Common myeloid progenitor, CD34-positive (primary cell): ENCODE measurements at regions not wholly inside any gene's neighbourhood (a gene's known extent, or its start where the extent isn't known, plus 50 kb on each side); places are given as distances from the start of the nearest gene placed in this dataset.

ENCODE experiments used
- CTCF ChIA-PET: fragments of 350-600 bp; sonication (Branson Sonifier 250); formaldehyde crosslinking; loops from one replicate; lab custom pipeline; 2021; ENCODE audit warnings: antibody characterized with exemption; lab: Charles Lee
- POLR2A ChIA-PET: fragments of 350-600 bp; sonication (Branson Sonifier 250); formaldehyde crosslinking; loops from one replicate; lab custom pipeline; 2021; ENCODE audit warnings: antibody characterized with exemption; lab: Charles Lee
- DNase-seq, 3 donors: peaks; one replicate each; pipeline versions ENCODE4 v3.0.0 to v3.0.0-alpha.2; 2013
- H3K27ac ChIP-seq, 2 experiments: 1 replicate in 1 of 2; 2 replicates in 1 of 2; pipeline ENCODE4 v1.7.0; 2013; ENCODE audit warnings: inconsistent platforms in 2 of 2, low read length in 2 of 2, mild to moderate bottlenecking in 2 of 2, low read depth in 1 of 2, moderate library complexity in 1 of 2; ENCODE audit not compliant: severe bottlenecking in 2 of 2, insufficient read depth in 1 of 2, poor library complexity in 1 of 2
- H3K27me3 ChIP-seq, 5 experiments: replicated peaks in 2 of 5; 1 replicate in 3 of 5; 2 replicates in 2 of 5; pipeline versions ENCODE4 v1.6.1 to v1.7.0; 2013; ENCODE audit warnings: low read length in 4 of 5, mild to moderate bottlenecking in 2 of 5, moderate library complexity in 2 of 5, inconsistent platforms in 1 of 5; ENCODE audit not compliant: insufficient read depth in 5 of 5, control insufficient read depth in 4 of 5
- H3K36me3 ChIP-seq, 4 experiments: 1 replicate in 2 of 4; 2 replicates in 2 of 4; pipeline versions ENCODE4 v1.6.1 to v1.7.0; 2013; ENCODE audit warnings: low read length in 3 of 4, control low read depth in 1 of 4, mild to moderate bottlenecking in 1 of 4; ENCODE audit not compliant: control insufficient read depth in 4 of 4, insufficient read depth in 4 of 4
- H3K4me1 ChIP-seq, 4 experiments: 1 replicate in 3 of 4; 2 replicates in 1 of 4; pipeline versions ENCODE4 v1.6.1 to v1.7.1; 2013; ENCODE audit warnings: low read length in 3 of 4, mild to moderate bottlenecking in 3 of 4, control low read depth in 1 of 4, inconsistent platforms in 1 of 4, moderate library complexity in 1 of 4; ENCODE audit not compliant: control insufficient read depth in 4 of 4, insufficient read depth in 4 of 4; ENCODE audit errors: control extremely low read depth in 1 of 4
- H3K4me3 ChIP-seq, 7 experiments: 1 replicate in 4 of 7; 2 replicates in 3 of 7; pipeline versions ENCODE4 v1.5.1 to v1.7.0; 2013; ENCODE audit warnings: mild to moderate bottlenecking in 7 of 7, low read length in 6 of 7, moderate library complexity in 6 of 7, inconsistent platforms in 2 of 7, low read depth in 2 of 7, control low read depth in 1 of 7; ENCODE audit not compliant: insufficient read depth in 4 of 7, control insufficient read depth in 1 of 7; ENCODE audit errors: extremely low read depth in 1 of 7
- H3K9me3 ChIP-seq, 5 experiments: 1 replicate in 4 of 5; 2 replicates in 1 of 5; pipeline versions ENCODE4 v1.6.1 to v1.7.1; 2013; ENCODE audit warnings: low read length in 4 of 5, mild to moderate bottlenecking in 2 of 5, inconsistent platforms in 1 of 5, low read depth in 1 of 5, moderate library complexity in 1 of 5; ENCODE audit not compliant: control insufficient read depth in 4 of 5, insufficient read depth in 2 of 5; ENCODE audit errors: control extremely low read depth in 1 of 5
- WGBS: methylation state at CpG from one replicate; pipeline ENCODE4 v1.1.5; 2013; ENCODE audit not compliant: insufficient coverage; 5-methylcytosine and 5-hydroxymethylcytosine counted together

DNA sequence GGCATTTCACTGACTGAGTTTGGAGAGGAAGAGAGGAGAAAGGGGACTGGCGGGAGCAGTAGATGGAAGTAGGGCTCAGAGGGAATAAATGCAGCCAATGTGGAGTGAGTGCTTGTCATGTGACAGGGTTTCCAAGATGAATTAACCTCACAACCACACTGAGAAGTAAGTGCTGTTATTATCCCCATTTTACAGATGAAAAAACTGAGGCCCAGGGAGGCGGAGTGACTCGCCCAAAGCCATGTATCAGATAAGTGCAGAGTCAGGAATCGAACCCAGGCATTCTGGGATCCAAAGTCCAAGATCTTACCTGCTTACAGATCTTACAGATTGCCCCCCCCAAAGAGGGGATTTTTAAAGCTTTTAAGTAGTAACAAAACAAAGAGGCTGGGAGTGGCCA is 207.2 kb downstream of the SHQ1 start:
- peaks cover 0 to 2% (median 0%) of the 10 kb centered on the region in 5 experiments for H3K9me3 ChIP-seq
- no peak overlapping the region for H3K27ac ChIP-seq
- no peaks in the 10 kb centered on the region for H3K27me3 ChIP-seq
- ChIA-PET CTCF (no interaction called here), POLR2A (no interaction called here)
- H3K4me3 ChIP-seq, result no peak overlapping the region
- DNase-seq, result no peak
- 100% methylated on average over 2 of the region's 4 CpGs for WGBS
- peaks cover 5 to 15% (median 12%) of the 10 kb centered on the region in 4 experiments for H3K4me1 ChIP-seq
- no peaks in the 10 kb centered on the region for H3K36me3 ChIP-seq

GRCh38 chr3:72636969-72637597 is 211.2 kb downstream of the SHQ1 start:
- 9% methylated on average over 6 of the region's 8 CpGs for WGBS
- ChIA-PET CTCF (interaction anchor here (0.9 to 1.9 kb wide), 2 partner anchors 9 to 29 kb away, joined by 3 to 5 read pairs; no protein-coding TSS in a partner anchor), POLR2A (interaction anchor here (0.5 kb wide), 1 partner anchor 34 kb away, joined by 3 read pairs; no protein-coding TSS in a partner anchor)
- no peaks in the 10 kb centered on the region for H3K36me3 ChIP-seq
- peak overlapping the region in 1 of 7 experiments; percentile 27 for H3K4me3 ChIP-seq
- DNase-seq, result peak; percentile 50 to 93 (median 92)
- H3K9me3 ChIP-seq, result no peaks in the 10 kb centered on the region
- H3K27me3 ChIP-seq, result no peaks in the 10 kb centered on the region
- H3K4me1 ChIP-seq, result peaks cover 5 to 15% (median 12%) of the 10 kb centered on the region in 4 experiments
- H3K27ac ChIP-seq, result no peak overlapping the region

GRCh38 chr3:72635551-72635950 is 212.7 kb downstream of the SHQ1 start:
- no peaks in the 10 kb centered on the region for H3K9me3 ChIP-seq
- WGBS, result 80% methylated on average over 1 of the region's 4 CpGs
- ChIA-PET POLR2A (no interaction called here), CTCF (interaction anchor here (0.8 to 1.4 kb wide), 5 partner anchors 13 to 41 kb away, joined by 3 to 4 read pairs (median 3); no protein-coding TSS in a partner anchor)
- no peak for DNase-seq
- no peaks in the 10 kb centered on the region for H3K36me3 ChIP-seq
- H3K27me3 ChIP-seq, result no peaks in the 10 kb centered on the region
- no peak overlapping the region for H3K4me3 ChIP-seq
- no peak overlapping the region for H3K27ac ChIP-seq
- H3K4me1 ChIP-seq, result peaks cover 5 to 17% (median 13%) of the 10 kb centered on the region in 4 experiments

GRCh38 chr3:72634128-72634527 is 214.1 kb downstream of the SHQ1 start:
- CTCF ChIA-PET, result interaction anchor here (1.8 to 2.3 kb wide), 2 partner anchors 11 to 32 kb away, joined by 5 to 9 read pairs; no protein-coding TSS in a partner anchor
- Histone ChIP-seq H3K9me3 (no peaks in the 10 kb centered on the region), H3K4me3 (no peak overlapping the region), H3K4me1 (peaks cover 5 to 31% (median 24%) of the 10 kb centered on the region in 4 experiments), H3K36me3 (no peaks in the 10 kb centered on the region), H3K27me3 (no peaks in the 10 kb centered on the region), H3K27ac (no peak overlapping the region)
- WGBS, result no CpG with 5 or more reads among the region's 2 CpGs
- POLR2A ChIA-PET, result no interaction called here
- DNase-seq, result no peak

DNA sequence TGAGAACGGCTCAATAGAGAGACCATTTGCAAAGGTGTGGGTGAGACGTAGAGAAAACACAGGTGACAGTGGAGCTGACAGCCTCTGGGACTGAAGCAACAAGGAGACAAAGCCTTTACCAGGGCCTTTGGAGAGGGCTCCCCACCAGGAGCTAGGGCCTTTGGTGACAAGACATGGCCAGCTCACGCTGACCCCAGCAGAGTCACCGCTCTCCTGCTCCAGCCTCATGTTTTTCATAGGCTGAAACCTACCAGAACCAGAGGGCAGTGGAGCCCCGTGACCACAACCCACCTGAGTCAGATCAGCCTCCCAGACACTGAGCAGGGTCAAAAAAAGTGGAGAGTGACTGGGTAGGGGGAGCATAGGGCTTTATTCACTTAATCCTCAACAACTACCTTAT is 214.7 kb downstream of the SHQ1 start:
- H3K27ac ChIP-seq, result no peak overlapping the region
- no peaks in the 10 kb centered on the region for H3K27me3 ChIP-seq
- peaks cover 9 to 37% (median 26%) of the 10 kb centered on the region in 4 experiments for H3K4me1 ChIP-seq
- 98% methylated on average over 5 of the region's 5 CpGs for WGBS
- no peaks in the 10 kb centered on the region for H3K9me3 ChIP-seq
- no peak for DNase-seq
- H3K4me3 ChIP-seq, result no peak overlapping the region
- ChIA-PET CTCF (interaction anchor here (1.8 to 2.3 kb wide), 2 partner anchors 10 to 33 kb away, joined by 5 to 9 read pairs; no protein-coding TSS in a partner anchor), POLR2A (no interaction called here)
- H3K36me3 ChIP-seq, result no peaks in the 10 kb centered on the region

DNA sequence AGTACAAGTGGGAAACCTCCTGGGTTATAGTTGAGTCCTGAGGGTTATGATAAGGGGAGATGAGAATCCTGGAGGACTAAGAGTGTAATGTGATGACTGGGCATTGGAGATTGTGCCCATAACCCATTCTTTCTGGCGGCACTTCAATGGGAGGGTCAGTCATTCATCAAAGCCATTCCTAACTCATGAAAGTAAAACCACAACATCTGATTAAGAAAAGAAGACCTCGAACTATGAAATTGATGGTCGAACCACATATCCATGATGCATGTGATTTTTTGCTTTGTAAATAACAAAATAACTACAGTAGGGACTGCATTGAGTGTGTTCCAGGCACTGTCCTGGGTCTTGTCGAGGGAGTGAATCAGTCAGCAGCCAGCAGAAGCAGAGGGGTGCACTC is 215.1 kb downstream of the SHQ1 start:
- H3K4me3 ChIP-seq, result no peak overlapping the region
- peaks cover 9 to 41% (median 28%) of the 10 kb centered on the region in 4 experiments for H3K4me1 ChIP-seq
- WGBS, result 100% methylated on average over 1 of the region's 4 CpGs
- H3K27ac ChIP-seq, result no peak overlapping the region
- DNase-seq, result no peak
- no peaks in the 10 kb centered on the region for H3K36me3 ChIP-seq
- H3K27me3 ChIP-seq, result no peaks in the 10 kb centered on the region
- ChIA-PET CTCF (interaction anchor here (1.8 to 2.3 kb wide), 2 partner anchors 10 to 33 kb away, joined by 5 to 9 read pairs; no protein-coding TSS in a partner anchor), POLR2A (no interaction called here)
- no peaks in the 10 kb centered on the region for H3K9me3 ChIP-seq

DNA sequence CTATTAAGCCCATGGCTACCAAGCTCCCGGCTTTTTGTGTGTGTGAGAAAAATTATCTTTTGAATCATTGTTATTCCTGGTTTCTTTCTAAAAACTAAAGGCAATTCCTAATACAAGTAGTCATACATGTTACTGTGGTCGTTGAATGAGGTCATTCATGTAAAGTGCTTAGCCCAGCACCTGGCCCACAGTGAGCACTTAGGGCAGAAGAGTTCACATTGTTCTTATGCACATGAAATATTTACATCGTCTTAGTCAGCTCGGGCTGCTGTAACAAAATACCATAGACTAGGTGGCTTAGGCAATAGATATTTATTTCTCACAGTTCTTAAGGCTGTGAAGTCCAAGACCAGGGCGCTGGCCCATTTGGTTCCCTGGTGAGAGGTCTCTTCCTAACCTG is 216.1 kb downstream of the SHQ1 start:
- Histone ChIP-seq H3K4me1 (peaks cover 12 to 44% (median 29%) of the 10 kb centered on the region in 4 experiments), H3K4me3 (no peak overlapping the region), H3K36me3 (no peaks in the 10 kb centered on the region), H3K9me3 (no peaks in the 10 kb centered on the region), H3K27me3 (no peaks in the 10 kb centered on the region), H3K27ac (no peak overlapping the region)
- ChIA-PET CTCF (interaction anchor here (0.9 to 1.9 kb wide), 2 partner anchors 10 to 35 kb away, joined by 4 to 5 read pairs; no protein-coding TSS in a partner anchor), POLR2A (no interaction called here)
- WGBS, result 100% methylated on average over 3 of the region's 5 CpGs
- DNase-seq, result no peak
